Endothelial cell of umbilical vein (primary cell): ENCODE measurements at regions not wholly inside any gene's neighbourhood (a gene's known extent, or its start where the extent isn't known, plus 50 kb on each side); places are given as distances from the start of the nearest gene placed in this dataset. TPM values are rescaled to one million over a fixed set of nuclear protein-coding genes. Genes with fewer than 3 reads are reported as not detected.

Experiments used
- BruUV-seq: library from RNA; stranded (reverse); fragments of 400-500 nt; replicated peaks from 2 replicates; lab custom pipeline; 2021; lab: Mats Ljungman, UMichigan
- CTCF ChIA-PET: fragments of 300-600, 350-600 bp; sonication (Branson Sonifier 250); formaldehyde crosslinking; loops from one replicate; lab custom pipeline; 2021; ENCODE audit warnings: antibody characterized with exemption, inconsistent platforms; lab: Charles Lee
- POLR2A ChIA-PET: fragments of 300-600, 350-600 bp; sonication (Branson Sonifier 250); formaldehyde crosslinking; loops from one replicate; lab custom pipeline; 2021; ENCODE audit warnings: antibody characterized with exemption, inconsistent platforms; lab: Charles Lee
- DNase-seq: peaks from one replicate; pipeline ENCODE4 v3.0.0-alpha.2; 2011; ENCODE audit warnings: low read depth, low spot score
- FAIRE-seq: peaks from 2 replicates; lab custom pipeline; 2011; peaks lifted over from hg19 to GRCh38; lab: Jason Lieb, UNC
- H2AFZ ChIP-seq: 2 replicates; pipeline ENCODE4 v1.6.0; 2012; ENCODE audit warnings: low read depth, low read length, control low read depth, inconsistent platforms
- H3K27ac ChIP-seq: 2 replicates; pipeline ENCODE4 v1.5.1; 2011; ENCODE audit warnings: low read depth, mild to moderate bottlenecking, control low read depth, low read length, moderate library complexity; ENCODE audit not compliant: insufficient read depth
- H3K27me3 ChIP-seq, 2 experiments: 2 replicates each; pipeline versions ENCODE4 v1.6.0 to v1.6.1; 2011; ENCODE audit warnings: low read length in 2 of 2, mixed read lengths in 1 of 2; ENCODE audit not compliant: control insufficient read depth in 2 of 2, insufficient read depth in 2 of 2
- H3K36me3 ChIP-seq, 2 experiments: 2 replicates in 1 of 2; 3 replicates in 1 of 2; pipeline ENCODE4 v1.5.1; 2011; ENCODE audit warnings: low read length in 2 of 2, mild to moderate bottlenecking in 1 of 2, moderate library complexity in 1 of 2; ENCODE audit not compliant: control insufficient read depth in 2 of 2, insufficient read depth in 2 of 2; ENCODE audit errors: extremely low read depth in 1 of 2
- H3K4me1 ChIP-seq: 3 replicates; pipeline ENCODE4 v1.5.1; 2011; ENCODE audit warnings: mild to moderate bottlenecking, low read length; ENCODE audit not compliant: control insufficient read depth, insufficient read depth; ENCODE audit errors: extremely low read depth
- H3K4me2 ChIP-seq: 2 replicates; pipeline ENCODE4 v1.6.1; 2011; ENCODE audit warnings: low read length, control low read depth, mixed read lengths; ENCODE audit not compliant: insufficient read depth
- H3K4me3 ChIP-seq, 3 experiments: fragments of 200-600 bp in 1 of 3; sonication (generic), shearing (Covaris generic) in 1 of 3; replicated peaks in 1 of 3; 2 replicates each; pipeline ENCODE4 v1.5.1; 2011 to 2016; ENCODE audit warnings: control low read depth in 3 of 3, low read length in 3 of 3, mild to moderate bottlenecking in 2 of 3, inconsistent platforms in 1 of 3, low read depth in 1 of 3, moderate library complexity in 1 of 3; ENCODE audit not compliant: insufficient read depth in 1 of 3
- H3K79me2 ChIP-seq: 2 replicates; pipeline ENCODE4 v1.6.0; 2012; ENCODE audit warnings: low read length, inconsistent platforms; ENCODE audit not compliant: control insufficient read depth, insufficient read depth
- H3K9ac ChIP-seq: replicated peaks from 2 replicates; pipeline ENCODE3; 2011; ENCODE audit warnings: low read length, control low read depth; ENCODE audit not compliant: insufficient read depth; ENCODE audit errors: extremely low read depth
- H3K9me1 ChIP-seq: replicated peaks from 3 replicates; pipeline ENCODE4 v1.6.0; 2011; ENCODE audit warnings: mild to moderate bottlenecking, low read length; ENCODE audit not compliant: control insufficient read depth, insufficient read depth; ENCODE audit errors: extremely low read depth
- H3K9me3 ChIP-seq: replicated peaks from 2 replicates; pipeline ENCODE4 v1.5.1; 2012; ENCODE audit warnings: low read length, inconsistent platforms; ENCODE audit not compliant: control insufficient read depth, insufficient read depth
- H4K20me1 ChIP-seq: replicated peaks from 2 replicates; pipeline ENCODE3; 2011; ENCODE audit warnings: mild to moderate bottlenecking, low read length; ENCODE audit not compliant: control insufficient read depth, insufficient read depth; ENCODE audit errors: extremely low read depth
- EZH2 ChIP-seq: IDR thresholded peaks from 2 replicates; pipeline ENCODE4 v1.6.1; 2012; ENCODE audit warnings: borderline replicate concordance, low read depth, mild to moderate bottlenecking, moderate library complexity, low read length, inconsistent platforms; ENCODE audit not compliant: severe bottlenecking
- FOS ChIP-seq: IDR thresholded peaks from 2 replicates; pipeline ENCODE4 v1.6.1; 2011; ENCODE audit warnings: mild to moderate bottlenecking, low read length, moderate library complexity, borderline replicate concordance; ENCODE audit not compliant: insufficient read depth
- GATA2 ChIP-seq: IDR thresholded peaks from 2 replicates; pipeline ENCODE4 v1.7.0; 2011; ENCODE audit warnings: low read depth, mild to moderate bottlenecking, moderate library complexity, mixed read lengths, low read length; ENCODE audit not compliant: insufficient read length, insufficient read depth
- JUN ChIP-seq: IDR thresholded peaks from 2 replicates; pipeline ENCODE4 v1.6.1; 2011; ENCODE audit warnings: borderline replicate concordance, low read depth; ENCODE audit not compliant: insufficient read length, insufficient read depth
- dilution Hi-C: fragments of 300-500 bp; cut with MboI; formaldehyde crosslinking; loops from one replicate; pipeline ENCODE4 v1.15.0; 2019; ENCODE audit warnings: low sequenced_read_pairs; ENCODE audit not compliant: extremely low pct_ligation_motif_present
- intact Hi-C: fragments of 100-400 bp; cut with micrococcal nuclease; formaldehyde crosslinking; loops from one replicate; pipeline ENCODE4 v1.10.0; 2022
- microRNA-seq: library from miRNA; unstranded; fragments of <30 nt; microRNA quantifications from one replicate; pipeline ENCODE4 v1.2.0, GENCODE V29; 2021; ENCODE audit warnings: borderline number of aligned reads, borderline replicate concordance
- small RNA-seq: library from RNA; depleted of rRNA; stranded (forward); fragments of <200 nt; gene quantifications from one replicate; pipeline ENCODE3, GENCODE V24; 2012; ENCODE audit warnings: low replicate concordance, low read depth; ENCODE audit not compliant: insufficient read depth, insufficient read length

DNA sequence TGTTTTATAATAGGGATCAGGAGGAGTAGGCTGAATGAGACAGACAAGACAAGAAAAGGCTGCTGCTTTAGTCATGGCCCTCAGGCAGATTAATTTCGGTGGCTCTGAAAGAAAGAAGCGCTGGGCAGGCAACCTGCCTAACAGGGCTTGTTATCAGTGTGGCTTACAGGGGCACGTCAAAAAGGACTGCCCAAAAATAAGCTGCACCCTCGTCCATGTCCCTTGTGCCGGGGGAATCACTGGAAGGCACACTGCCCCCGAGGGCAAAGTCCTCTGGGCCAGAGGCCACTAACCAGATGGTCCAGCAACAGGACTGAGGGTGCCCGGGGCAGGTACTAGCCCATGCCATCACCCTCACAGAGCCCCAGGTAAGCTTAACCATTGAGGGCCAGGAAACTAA lies 188.5 kb downstream of the IGSF11 start:
- no TSS peak for BruUV-seq
- Histone ChIP-seq H3K4me3 (no peak overlapping the region), H3K27me3 (no peaks in the 10 kb centered on the region), H3K79me2 (no peaks in the 10 kb centered on the region), H2AFZ (no peak overlapping the region), H3K27ac (no peak overlapping the region), H3K9me1 (no peaks in the 10 kb centered on the region), H3K4me2 (no peak overlapping the region), H3K9ac (no peak overlapping the region), H3K4me1 (no peaks in the 10 kb centered on the region), H3K36me3 (no peaks in the 10 kb centered on the region), H3K9me3 (no peaks in the 10 kb centered on the region), H4K20me1 (no peaks in the 10 kb centered on the region)
- POLR2A ChIA-PET: no interaction called here
- dilution Hi-C loops: no loop called here
- CTCF ChIA-PET: no interaction called here
- DNase-seq: no peak
- FAIRE-seq: no peak
- intact Hi-C loops: no loop called here
- TF ChIP-seq EZH2: no peak
- TF ChIP-seq FOS: no peak
- TF ChIP-seq JUN: no peak
- no peak for TF ChIP-seq GATA2

Small RNA genes in the stretch of these regions (microRNA-seq; reads per million reads assigned to microRNA genes)
- gene MIR4447: not detected

Small RNA genes in the stretch of these regions (small RNA-seq; reads per million reads assigned to genes)
- gene MIR4447 (not detected), gene RF01884 (not detected), gene RNU5E-8P (not detected), gene RNU6-1200P (not detected)
